ENCODE measurements at regions not wholly inside any gene's neighbourhood (a gene's known extent, or its start where the extent isn't known, plus 50 kb on each side); places are given as distances from the start of the nearest gene placed in this dataset.
"Not testable (repeated sequence)": the region's sequence is repeated elsewhere in the genome, so short reads cannot be mapped to it uniquely, and the experiment has no call there.

DNA sequence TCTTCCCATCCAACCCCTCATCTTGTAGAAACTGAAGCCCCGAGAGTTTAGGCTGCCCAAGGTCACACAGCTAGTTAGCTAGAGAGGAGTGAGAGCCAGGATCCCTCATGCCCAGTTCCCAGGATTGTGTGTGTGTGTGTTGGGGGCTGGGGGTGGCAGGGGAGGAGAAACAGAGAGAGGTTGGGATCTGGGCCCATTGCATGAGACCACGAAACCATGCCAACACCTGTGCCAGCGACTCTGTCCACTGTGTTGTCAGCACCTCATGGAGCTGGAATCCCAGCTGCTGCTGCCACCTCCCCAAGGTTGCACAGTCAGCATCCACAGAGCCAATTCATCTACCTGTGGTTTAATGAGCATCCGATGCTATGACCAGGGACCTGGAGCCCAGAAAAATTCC is 115.4 kb upstream of the ZC3H12A start:
- Histone ChIP-seq H3K9me3 (no peaks in the 10 kb centered on the region), H3K27ac (no peak overlapping the region), H3K4me3 (no peak overlapping the region), H3K36me3 (no peaks in the 10 kb centered on the region), H3K4me1 (peaks cover 0 to 16% (median 6%) of the 10 kb centered on the region in 4 donors), H3K27me3 (peaks cover 0 to 21% (median 5%) of the 10 kb centered on the region in 3 donors)
- TF ChIP-seq EP300 (IDR thresholded peaks at IDR 0.05): no peak
- no peak for TF ChIP-seq POLR2A (IDR thresholded peaks at IDR 0.05)
- TF ChIP-seq, protein P1, sequence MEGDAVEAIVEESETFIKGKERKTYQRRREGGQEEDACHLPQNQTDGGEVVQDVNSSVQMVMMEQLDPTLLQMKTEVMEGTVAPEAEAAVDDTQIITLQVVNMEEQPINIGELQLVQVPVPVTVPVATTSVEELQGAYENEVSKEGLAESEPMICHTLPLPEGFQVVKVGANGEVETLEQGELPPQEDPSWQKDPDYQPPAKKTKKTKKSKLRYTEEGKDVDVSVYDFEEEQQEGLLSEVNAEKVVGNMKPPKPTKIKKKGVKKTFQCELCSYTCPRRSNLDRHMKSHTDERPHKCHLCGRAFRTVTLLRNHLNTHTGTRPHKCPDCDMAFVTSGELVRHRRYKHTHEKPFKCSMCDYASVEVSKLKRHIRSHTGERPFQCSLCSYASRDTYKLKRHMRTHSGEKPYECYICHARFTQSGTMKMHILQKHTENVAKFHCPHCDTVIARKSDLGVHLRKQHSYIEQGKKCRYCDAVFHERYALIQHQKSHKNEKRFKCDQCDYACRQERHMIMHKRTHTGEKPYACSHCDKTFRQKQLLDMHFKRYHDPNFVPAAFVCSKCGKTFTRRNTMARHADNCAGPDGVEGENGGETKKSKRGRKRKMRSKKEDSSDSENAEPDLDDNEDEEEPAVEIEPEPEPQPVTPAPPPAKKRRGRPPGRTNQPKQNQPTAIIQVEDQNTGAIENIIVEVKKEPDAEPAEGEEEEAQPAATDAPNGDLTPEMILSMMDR (IDR thresholded peaks at IDR 0.05): no peak
- TF ChIP-seq POLR2AphosphoS5 (IDR thresholded peaks at IDR 0.05): no peak
- no peak for DNase-seq
- WGBS, 2 donors: 73 to 81% methylated on average over 4 of the region's 4 CpGs
- intact Hi-C loops (cut with DNase I): no loop called here

DNA sequence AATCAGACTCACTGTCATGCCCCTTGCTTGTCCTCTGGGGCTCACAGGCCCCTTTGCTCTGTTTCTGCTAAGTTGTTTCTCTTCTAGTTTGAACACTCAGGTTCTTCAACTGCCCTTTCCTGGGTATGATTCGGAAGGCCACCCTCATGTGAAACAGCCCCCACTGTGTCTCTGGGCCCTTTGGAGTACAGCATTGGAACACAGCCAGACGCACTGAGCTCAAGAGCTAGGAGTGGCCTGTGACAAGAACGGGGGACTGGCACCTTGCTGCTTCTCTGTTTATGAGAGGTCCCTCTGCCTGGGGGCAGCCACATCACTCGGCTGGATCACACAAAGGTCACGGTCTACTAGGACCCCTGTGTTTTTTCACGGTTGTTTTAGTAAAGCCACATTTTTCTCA is 114.4 kb upstream of the ZC3H12A start:
- Histone ChIP-seq H3K27ac (no peak overlapping the region), H3K4me3 (no peak overlapping the region), H3K4me1 (peaks cover 0 to 16% (median 6%) of the 10 kb centered on the region in 4 donors), H3K27me3 (peaks cover 0 to 21% (median 5%) of the 10 kb centered on the region in 3 donors), H3K9me3 (no peaks in the 10 kb centered on the region), H3K36me3 (no peaks in the 10 kb centered on the region)
- DNase-seq: no peak
- TF ChIP-seq POLR2A (IDR thresholded peaks at IDR 0.05): no peak
- TF ChIP-seq, protein P1 (IDR thresholded peaks at IDR 0.05): no peak
- intact Hi-C loops (cut with DNase I): no loop called here
- 40 to 61% methylated on average over 6 of the region's 6 CpGs for WGBS, 2 donors

DNA sequence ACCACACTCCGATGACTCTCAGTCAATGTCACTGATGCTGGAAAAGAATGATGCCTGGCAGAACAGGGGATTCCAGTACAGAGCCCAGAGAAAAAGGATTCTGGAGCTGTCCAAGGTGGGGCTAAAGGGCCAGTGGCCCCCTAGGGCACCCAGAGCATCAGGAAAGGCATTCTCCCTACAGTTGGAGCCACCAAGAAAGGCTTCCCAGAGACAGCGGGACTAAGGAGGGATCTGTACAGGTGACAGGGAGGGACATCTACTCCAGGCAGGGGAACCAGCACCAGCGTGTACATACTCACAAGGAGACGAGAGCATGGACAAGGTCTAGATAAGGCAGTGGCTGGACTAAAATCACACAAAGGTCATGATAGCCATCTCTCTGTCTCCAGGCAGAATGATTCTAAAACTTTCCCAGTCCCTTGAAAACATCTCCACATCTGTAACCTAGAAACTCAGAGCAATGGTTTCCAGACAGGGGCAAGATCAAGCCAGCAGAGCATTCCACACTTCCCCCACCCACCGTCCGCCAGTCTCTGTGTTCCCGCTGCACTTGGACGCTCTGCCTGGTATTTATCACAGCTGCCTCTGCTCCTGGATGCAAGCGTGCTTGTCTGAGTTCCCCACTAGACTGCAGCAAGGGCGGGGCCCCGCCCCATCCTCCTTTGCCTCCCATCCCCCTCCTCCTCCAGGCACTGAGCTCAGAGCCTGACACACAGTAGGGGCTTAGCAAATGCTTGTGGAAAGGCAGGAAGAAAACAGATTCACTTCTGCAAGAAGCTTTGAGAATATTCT is 111.6 kb upstream of the ZC3H12A start:
- peaks cover 0 to 16% (median 6%) of the 10 kb centered on the region in 4 donors for H3K4me1 ChIP-seq
- no peaks in the 10 kb centered on the region for H3K36me3 ChIP-seq
- H3K27ac ChIP-seq: no peak overlapping the region
- peaks cover 0 to 7% (median 5%) of the 10 kb centered on the region in 3 donors for H3K27me3 ChIP-seq
- H3K9me3 ChIP-seq: no peaks in the 10 kb centered on the region
- no peak for DNase-seq
- no peak overlapping the region for H3K4me3 ChIP-seq
- intact Hi-C loops (cut with DNase I): no loop called here
- TF ChIP-seq POLR2AphosphoS5 (IDR thresholded peaks at IDR 0.05): peak in 1 of 4 donors; percentile 33
- TF ChIP-seq EP300 (IDR thresholded peaks at IDR 0.05): no peak
- WGBS, 2 donors: 25% methylated on average over 11 of the region's 11 CpGs

DNA sequence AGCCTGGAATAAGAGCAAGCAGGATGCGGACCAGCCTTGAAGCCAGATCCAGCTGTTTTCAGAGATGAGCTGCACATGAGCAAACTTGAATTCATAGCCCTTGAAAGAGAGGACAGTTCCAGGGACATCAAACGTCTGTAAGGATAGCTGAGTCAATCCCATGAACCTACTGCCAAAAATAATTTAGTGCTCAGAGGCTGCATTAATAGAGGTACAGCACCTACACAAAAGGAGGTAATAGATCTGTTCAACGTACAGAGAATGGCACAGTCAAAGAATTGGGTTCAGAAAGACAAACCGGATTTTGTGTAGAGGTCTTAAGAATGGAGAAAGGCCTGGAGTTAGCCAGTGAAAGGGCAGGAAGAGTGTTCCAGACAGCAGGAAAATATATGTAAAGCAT is 110.8 kb upstream of the ZC3H12A start:
- H3K9me3 ChIP-seq: no peaks in the 10 kb centered on the region
- intact Hi-C loops (cut with DNase I): no loop called here
- H3K36me3 ChIP-seq: no peaks in the 10 kb centered on the region
- H3K27me3 ChIP-seq: peaks cover 0 to 7% (median 5%) of the 10 kb centered on the region in 3 donors
- 55 to 60% methylated on average over 4 of the region's 4 CpGs for WGBS, 2 donors
- TF ChIP-seq EP300 (IDR thresholded peaks at IDR 0.05): no peak
- no peak for TF ChIP-seq POLR2AphosphoS5 (IDR thresholded peaks at IDR 0.05)
- TF ChIP-seq POLR2A (IDR thresholded peaks at IDR 0.05): no peak
- TF ChIP-seq, protein P1 (IDR thresholded peaks at IDR 0.05): no peak
- peaks cover 0 to 16% (median 6%) of the 10 kb centered on the region in 4 donors for H3K4me1 ChIP-seq
- no peak overlapping the region for H3K27ac ChIP-seq
- no peak for DNase-seq
- H3K4me3 ChIP-seq: no peak overlapping the region

DNA sequence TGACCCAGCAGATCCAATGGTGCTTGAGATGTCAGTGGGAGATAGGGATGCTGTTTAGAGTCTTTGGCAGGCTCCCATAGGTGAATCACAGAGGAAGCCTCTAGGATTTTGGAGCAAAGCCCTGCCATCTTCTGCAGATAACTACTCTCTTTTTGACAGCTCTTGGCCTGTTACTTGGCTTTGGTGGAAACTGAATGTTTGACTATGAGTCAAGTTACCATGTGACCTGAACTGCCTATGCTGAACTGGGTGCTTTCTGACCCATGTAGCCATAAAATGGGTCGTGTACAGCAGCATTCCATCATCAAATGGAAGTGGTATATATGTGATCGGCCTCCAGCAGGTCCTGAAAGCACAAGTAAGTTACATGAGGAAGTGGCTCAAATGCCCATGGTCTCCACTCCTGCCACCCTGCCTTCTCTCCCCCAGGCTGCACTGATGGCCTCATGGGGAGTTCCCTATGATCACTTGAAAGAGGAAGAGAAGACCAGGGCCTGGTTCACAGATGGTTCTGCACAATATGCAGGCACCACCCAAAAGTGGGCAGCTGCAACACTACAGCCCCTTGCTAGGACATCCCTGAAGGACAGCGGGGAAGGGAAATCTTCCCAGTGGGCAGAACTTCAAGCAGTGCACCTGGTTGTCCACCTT is 105.6 kb upstream of the ZC3H12A start:
- H3K27ac ChIP-seq; H3K9me3 ChIP-seq; H3K36me3 ChIP-seq; H3K27me3 ChIP-seq; DNase-seq; intact Hi-C loops (cut with DNase I); H3K4me1 ChIP-seq; H3K4me3 ChIP-seq: not testable (repeated sequence)
- 55 to 61% methylated on average over 3 of the region's 3 CpGs for WGBS, 2 donors

Data from sigmoid colon (tissue), 6 donors.